GM18520 (cell line): ENCODE measurements at regions not wholly inside any gene's neighbourhood (a gene's known extent, or its start where the extent isn't known, plus 50 kb on each side); places are given as distances from the start of the nearest gene placed in this dataset.

ENCODE experiments used
- ATAC-seq: cut with Tn5 transposase; IDR thresholded peaks from one replicate; pipeline ENCODE4 v1.9.1; 2021; ENCODE audit not compliant: unreplicated experiment

DNA sequence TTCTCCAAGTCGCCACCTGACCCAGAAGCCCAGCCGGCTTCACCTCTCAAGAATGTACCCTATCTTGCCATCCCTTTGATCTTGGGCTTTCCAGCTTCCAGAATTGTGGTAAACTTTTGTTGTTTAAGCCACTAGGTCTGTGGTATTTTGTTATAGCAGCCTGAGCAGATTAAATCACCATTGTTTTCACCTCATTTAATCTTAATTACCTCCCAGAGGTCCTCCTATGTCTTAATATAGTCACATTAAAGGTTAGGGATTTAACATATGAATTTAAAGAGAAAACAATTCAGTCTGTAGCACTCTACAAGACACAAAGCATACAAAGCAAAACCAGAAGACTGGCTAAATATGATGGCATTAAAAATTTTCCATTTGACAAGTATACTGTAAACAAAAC, 123.4 kb upstream of the CADM2 start:
- no peak for ATAC-seq

DNA sequence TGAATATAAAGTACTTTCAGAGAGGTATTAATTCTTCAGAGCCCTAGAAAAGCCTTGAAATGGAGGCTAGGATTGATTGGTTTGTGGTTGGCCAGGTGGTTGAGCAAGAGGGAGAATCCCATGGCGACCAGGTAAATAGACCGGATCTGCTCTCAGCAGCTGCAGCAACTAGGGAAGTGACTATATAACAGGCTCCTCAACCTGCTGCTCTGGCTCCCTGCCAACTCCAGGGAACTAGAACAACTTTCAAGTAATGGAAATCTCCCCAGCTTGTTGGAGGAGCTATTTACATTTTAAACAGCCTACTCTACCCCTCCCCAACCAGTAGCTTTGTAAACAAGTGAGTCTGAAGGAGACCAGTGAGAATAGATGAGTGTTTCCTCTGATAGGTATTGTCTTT, 121.8 kb upstream of the CADM2 start:
- no peak for ATAC-seq

DNA sequence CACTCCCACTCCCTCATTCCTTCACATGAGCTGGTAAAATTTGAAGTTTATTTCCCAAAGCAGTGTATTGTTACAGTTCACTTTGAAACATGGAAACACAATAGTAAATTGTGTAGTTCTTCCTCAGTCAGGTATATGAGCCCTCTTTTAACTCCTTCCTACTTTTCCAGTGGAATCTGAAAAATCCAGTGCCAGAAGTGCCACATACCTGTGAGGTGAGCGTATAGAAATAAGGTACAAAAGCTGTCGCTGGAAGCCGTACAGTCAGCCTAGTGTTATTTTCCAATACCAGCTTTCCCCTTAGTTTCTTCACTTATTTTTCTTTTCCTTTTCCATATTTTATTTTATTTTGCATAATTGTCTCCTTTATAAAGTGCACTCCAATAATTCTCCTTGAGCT, 81.7 kb upstream of the CADM2 start:
- ATAC-seq, result no peak

DNA sequence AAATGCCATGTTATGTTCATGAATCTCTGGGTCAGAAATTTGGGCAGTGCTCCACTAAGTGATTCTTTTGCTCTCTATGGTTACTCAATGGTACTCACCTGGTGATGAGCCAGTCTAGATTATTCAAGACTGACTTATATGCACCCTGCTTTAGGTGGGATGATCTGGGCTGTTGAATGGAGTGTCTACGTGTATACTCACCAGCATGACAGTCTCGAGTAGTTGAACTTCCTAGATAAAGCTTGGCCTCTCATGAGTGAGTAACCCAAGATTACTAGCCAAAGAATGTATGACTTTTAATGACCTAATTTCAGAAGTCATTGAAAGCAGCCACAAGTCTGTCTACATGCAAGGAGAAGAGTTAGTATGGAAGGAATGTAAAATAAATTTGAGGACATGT, 77.5 kb upstream of the CADM2 start:
- ATAC-seq, result no peak

DNA sequence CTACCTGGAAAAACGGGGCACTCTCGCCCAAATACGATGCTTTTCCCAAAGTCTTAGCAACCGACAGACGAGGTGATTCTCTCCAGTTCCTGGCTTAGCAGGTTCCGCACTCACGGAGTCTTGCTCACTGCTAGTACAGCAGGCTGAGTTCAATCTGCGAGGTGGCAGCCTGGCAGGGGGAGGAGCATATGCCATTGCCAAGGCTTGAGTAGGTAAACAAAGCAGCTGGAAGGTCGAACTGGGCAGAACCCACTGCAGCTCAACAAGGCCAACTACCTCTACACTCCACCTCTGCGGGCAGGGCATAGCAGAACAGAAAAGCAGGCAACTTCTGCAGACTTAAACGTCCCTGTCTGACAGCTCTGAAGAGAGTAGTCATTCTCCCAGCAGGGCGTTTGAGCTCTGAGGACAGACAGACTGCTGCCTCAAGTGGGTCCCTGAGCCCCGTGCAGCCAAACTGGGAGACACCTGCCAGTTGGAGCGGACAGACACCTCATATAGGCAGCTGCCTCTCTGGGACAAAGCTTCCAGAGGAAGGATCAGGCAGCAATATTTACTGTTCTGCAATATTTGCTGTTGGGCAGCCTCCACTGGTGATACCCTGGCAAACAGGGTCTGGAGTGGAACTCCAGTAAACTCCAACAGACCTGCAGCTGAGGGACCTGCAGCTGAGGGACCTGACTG, 73.4 kb upstream of the CADM2 start:
- no peak for ATAC-seq

DNA sequence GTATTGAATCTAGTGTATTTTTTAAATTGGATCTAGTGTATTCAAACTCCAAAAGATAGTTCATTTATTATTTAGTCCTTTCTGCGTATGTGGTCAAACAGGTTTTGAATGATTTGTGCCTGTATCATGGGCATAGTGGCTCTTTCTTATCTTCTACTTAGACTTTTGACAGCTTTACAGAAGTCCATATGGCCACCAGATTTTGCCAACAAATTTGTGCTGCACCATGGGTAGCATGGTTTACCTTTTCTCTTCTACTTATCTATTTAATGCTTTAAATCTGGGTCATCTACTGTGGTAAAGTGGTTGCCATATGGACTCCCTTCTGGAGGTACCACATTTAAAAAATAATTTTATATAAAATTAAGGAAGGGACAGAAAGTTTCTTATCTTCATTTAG, 66.9 kb upstream of the CADM2 start:
- ATAC-seq, result no peak

DNA sequence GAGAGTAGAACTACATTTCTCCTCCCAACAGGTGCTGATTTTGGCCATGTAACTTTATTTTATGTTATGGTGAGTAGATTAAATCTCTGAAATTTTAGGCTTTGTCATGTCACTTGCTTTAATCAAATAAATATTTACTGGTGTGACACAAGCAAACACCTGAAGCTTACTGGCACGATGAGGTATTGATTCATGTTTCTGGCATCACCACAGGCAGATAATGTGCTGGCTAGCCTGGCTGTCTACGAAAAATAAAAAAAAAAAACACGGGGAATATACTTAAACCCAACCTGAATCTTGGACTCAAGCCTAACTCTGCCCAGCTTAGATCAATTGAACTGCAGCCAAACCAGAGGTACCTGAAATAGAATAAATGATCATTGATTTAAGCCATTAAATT, 65.6 kb upstream of the CADM2 start:
- ATAC-seq, result no peak

DNA sequence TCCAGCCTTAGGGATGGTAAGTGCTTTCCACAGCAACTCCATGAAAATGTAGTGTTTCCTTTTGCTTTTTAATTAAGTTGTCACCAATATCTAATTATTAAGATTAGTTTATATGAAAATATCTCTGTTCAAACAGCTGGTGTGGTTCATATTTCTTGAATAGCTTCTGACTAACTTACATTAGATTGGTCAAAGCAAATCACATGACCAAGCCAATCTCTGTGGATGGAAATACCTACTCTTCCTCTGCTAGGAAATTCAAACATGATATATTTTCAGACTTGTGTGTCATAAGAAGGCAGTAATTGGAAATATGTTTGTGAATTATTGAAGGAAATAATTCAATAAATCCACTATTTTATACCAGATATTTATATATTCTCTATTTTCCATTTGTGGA, 54.6 kb upstream of the CADM2 start:
- no peak for ATAC-seq

DNA sequence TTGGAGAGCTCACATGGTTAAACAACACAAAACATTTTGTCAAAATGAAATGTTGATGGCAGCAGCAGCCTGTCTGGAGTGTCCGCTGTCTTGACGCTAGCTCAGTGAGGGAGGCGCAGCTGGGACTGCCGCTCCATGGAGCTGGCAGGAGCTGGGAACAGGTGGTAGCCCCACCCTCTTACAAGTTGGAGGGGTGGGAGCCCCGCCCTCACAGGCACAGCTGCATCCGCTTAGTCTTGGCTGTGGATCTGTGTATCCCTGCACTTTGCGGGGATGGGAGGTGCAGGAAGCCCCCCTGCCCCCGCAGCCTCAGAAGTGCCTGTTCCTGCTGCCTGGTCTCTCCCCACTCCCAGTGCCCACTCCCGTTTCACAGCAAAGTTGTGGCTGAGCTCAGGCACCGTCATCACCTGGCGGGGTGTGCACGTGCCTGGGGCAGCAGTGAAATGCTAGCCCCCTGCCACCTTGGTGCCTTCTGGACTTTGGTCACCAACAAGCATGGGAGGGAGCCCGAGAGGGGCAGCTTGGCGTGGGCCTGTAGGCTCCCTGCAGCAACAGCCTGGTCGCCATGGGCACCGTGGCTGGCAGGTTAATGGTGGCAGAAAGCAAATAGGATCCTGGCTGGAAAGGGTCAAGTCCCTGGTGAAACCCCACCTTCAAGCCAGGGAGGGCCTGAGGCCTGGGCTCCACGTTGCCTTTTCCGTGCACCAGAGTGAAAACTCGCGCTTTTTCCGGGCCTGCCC, 53.8 kb upstream of the CADM2 start:
- no peak for ATAC-seq

DNA sequence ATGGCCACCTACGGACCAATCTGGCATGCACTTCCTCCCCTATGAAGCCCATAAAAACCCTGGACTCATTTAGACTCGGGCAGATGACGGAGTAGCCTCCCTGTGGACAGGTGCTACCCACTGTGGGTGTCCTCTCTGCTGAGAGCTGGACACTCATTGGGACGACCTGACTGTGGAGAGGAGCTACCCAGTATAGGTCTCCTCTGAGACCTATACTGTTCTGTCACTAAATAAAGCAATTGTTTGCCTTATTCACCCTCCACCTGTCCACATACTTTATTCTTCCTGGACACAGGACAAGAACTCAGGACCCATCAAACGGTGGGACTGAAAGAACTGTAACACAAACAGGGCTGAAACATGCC, 53.3 kb upstream of the CADM2 start:
- ATAC-seq, result no peak

DNA sequence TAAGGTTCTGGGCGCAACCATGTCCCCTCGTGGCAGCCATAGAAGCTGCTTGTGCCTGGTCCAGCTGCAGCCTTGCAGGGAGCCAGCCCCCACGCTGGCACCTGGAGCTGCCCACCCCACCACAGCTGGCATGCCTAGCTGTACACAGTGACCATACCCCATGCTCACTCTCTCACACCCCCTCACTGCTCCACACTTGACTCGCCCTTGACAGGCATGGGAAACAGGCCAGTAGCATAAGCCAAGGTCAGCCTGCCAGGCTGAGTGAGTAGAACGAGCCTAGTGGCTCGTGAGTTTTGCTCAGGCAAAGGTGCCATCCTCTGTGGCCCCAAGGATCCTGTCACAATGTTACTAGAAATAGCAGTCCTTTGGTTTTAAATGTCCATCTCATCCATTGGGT, 52.7 kb upstream of the CADM2 start:
- ATAC-seq, result no peak
